Stimulated activated CD4-positive, alpha-beta T cell treated with anti-CD3 and anti-CD28 coated beads, Interleukin-4, amount 100 ng/mL, for 4 hours (primary cell): ENCODE measurements at regions not wholly inside any gene's neighbourhood (a gene's known extent, or its start where the extent isn't known, plus 50 kb on each side); places are given as distances from the start of the nearest gene placed in this dataset.
"Not testable (repeated sequence)": the region's sequence is repeated elsewhere in the genome, so short reads cannot be mapped to it uniquely, and the experiment has no call there.

Source experiments
- DNase-seq, 2 experiments: peaks; one replicate each; pipeline ENCODE4 v3.0.0-alpha.2; 2020

DNA sequence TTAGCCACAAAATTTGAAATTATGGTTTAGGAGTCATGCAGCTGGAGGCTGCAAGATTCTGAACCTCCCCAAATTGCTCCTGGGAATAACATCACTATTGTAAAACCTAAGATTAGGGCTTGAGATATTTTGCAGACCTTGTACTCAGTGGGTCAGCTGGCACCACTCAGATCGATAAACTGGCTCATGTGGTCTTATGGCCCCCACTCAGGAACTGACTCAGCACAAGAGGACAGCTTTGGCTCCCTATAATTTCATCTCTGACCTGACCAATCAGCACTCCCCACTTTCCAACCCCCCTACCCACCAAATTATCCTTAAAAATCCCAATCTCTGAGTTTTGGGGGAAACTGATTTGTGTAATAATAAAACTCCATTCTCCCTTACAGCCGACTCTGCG lies 161.6 kb downstream of the BRMS1L start:
- no peak for DNase-seq

DNA sequence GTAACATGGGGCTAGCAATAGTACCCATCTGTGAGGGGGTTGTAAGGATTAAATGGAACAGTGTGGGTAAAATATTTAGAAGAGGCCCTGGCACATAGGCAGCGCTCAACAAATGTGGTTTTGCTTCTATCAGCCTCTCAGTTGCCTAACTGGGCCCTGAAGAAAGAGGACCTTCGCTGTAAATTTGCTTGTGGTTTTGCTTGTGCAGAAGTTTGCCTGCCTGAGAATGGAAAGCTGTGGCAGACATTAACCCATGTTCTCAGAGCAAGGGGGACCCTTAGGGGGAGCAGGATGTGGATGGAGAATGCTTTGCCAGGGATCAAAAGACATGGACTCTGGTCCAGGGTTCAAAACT lies 160.1 kb downstream of the BRMS1L start:
- no peak for DNase-seq

DNA sequence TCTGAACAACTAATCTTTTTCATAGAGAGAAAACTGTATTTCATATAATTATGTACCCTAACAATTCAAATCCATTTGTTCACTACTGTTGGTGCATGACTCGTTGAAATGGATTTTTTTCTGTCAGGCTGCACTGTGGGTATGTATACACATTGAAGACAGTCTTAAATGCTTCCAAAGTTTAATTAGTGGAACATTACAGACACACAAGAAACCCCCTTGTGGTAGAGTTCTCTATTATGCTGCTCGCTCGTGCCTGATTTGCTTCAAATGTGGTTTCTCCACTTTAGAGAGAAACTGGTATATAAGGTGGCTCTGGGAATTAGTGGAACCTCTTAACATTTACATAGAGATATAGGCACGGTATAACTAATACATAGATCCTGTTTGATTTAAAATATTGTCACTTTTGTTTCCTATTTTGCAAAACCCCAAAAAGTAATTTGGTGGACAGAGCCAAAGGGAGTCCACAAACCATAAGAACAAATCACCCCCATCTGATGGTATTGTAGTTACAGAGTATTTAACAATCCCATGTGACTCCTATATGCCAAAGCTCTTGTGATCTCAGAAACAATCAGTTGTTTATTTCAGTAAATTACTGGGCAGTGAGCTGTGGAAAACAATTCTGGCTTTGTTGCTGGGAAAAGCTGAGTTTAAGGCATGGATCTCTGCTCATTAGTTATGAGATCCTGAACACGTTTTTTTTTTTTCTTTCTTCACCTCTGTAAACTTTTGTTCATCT lies 159.5 kb downstream of the BRMS1L start:
- DNase-seq, result no peak

DNA sequence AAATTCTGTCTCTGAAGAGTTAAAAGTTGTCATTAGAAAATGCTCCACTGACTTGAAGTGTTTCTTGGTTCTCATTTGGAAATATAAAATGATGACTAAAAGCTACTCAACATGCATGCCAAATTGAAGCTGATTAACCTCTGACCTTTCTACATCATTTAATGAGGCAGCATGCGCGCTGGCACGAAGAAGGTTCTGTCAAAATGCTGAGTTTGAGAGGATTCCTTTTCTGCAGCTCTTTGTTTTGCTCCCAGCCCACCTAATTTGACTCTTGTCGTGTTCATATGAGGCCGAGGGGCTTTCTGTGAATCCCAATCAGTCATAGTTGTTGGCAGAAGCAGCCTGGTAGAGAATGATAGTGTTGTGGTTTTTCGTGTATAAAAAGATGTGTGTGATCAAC lies 153.4 kb downstream of the BRMS1L start:
- DNase-seq, result no peak

DNA sequence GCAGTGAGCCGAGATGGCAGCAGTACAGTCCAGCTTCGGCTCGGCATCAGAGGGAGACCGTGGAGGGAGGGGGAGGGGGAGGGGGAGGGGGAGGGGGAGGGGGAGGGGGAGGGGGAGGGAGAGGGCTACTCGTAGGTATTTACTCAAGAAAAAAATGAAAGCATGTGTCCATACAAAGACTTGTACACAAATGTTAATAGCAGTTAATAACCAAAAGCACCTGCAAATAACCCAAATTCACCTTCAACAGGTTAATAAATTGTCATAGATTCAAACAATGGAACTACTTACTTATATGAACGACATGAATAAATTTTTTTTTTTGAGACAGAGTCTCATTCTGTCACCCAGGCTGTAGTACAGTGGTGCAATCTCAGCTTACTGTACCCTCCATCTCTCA lies 152.4 kb downstream of the BRMS1L start:
- DNase-seq, result no peak

DNA sequence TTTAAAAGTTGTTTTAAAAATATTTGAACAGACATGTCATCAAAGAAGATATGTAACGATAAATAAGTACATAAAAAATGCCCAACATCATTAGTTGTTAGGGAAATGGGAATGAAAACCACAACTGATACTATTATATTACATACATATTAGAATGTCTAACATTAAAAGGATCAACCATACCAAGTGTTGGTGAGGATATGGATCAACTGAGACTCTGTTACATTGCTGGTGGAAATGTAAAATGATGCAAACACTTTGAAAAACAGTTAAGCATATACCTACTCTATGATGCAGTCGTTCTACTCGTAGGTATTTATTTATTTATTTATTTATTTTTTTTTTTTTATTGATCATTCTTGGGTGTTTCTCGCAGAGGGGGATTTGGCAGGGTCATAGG lies 149.7 kb downstream of the BRMS1L start:
- no peak for DNase-seq

DNA sequence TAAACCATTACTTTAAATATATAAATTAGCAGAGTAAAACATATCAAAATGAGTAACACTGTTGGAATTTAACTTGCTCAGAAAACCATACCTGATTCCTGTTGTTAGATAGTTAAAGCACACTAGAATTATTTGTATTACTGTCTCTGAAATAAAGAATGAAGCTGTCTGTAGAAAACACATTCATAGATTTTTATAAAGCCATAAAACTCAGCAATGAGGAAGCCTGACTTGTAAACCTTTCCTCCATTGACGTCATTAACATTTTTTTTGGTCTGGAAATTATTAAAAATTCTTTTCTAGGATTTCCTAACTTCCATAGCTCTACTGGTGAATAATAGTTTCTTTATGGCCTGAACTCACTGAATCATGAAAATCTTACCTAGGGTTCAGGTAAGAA lies 147.6 kb downstream of the BRMS1L start:
- DNase-seq, result no peak

DNA sequence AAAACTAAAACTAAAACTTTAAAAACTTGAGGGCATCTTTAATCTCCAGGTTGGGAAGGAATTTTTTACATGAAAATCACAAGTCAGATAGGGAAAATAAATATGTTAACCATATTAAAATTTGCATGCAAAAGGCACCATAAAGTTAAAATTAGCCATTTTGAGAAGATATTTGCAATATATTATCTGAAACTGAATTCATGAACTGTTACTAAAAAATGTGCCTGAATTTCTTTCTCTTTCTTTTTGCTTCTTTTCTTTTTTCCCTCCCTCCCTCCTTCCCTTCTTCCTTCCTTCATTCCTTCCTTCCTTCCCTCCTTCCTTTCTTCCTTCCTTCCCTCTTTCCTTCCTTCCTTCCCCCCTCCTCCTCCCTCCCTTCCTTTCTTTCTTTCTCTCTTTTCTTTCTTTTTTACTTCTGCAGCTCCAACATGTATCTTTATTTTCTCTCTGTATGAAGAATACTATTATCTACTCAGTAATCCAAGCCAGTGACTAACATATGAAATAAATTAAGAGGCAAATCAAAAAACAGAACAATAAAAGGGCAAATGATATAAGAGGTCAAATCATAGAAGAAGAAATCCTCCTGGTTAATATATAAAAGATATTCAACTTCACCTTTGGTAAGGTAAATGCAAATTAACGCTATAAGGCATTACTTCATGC lies 146.0 kb downstream of the BRMS1L start:
- DNase-seq, result no peak

DNA sequence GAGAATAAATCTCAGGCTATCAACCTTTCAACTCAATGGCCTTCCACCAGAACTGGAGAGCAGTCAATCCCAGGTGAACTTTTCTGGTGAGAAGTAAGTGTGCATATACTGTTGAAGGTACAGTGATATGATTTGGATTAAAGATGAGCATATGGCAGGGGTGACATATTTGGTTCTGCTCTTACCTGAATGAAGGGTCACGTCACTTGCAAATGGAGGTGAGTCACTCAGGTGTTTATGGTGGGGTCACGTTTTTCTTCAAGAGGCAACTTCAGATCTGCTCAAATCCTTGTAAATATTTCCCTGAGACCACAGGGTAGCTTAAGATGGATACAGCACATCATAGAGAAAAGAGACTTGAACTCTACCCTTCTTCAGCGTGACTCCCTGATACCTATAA lies 143.2 kb downstream of the BRMS1L start:
- no peak for DNase-seq

DNA sequence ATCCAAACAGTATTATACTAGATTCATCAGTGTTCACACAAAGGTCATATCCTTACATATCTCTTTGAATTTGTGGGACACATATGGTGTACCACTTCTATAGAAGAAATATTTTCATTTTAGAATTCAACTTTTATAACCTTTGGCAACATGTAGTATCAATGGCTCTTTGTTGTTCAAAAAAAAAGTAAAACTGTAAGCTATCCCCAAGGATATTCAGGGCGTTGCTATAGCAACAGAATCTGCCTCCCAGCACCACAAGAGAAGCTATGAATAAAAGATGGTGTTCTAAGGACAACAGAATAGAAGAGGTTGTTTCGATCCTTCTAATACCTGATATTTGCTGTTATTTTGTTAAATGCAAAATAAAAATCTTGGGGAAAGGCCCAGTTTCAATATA lies 139.3 kb downstream of the BRMS1L start:
- no peak for DNase-seq

DNA sequence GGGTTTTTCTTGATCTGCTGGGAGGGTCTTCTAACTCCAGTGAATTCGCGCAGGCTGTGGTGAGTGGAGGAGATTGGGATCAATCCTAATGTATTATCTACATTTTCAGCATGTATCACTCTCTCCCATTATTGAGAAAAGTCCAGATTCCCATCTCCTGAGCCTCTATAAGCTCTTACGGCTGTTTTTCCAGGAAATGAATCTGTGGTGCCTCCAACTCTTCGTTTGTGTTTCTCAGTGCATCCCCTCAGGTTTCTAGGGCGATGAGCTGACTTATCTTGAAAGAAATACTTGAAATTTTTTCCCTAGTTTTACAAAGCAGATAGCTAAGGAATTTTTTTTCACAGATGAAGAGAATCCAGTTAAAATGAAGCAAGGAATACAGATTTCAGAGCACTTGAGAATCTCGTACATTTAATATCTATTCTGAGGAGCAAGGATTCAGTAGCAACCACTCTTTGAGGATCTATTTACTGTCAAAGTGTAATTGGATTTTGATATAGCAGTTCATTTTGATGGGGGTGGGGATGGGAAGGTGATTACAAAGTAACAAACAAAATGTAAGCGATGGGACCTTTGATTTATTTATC lies 138.7 kb downstream of the BRMS1L start:
- no peak for DNase-seq

DNA sequence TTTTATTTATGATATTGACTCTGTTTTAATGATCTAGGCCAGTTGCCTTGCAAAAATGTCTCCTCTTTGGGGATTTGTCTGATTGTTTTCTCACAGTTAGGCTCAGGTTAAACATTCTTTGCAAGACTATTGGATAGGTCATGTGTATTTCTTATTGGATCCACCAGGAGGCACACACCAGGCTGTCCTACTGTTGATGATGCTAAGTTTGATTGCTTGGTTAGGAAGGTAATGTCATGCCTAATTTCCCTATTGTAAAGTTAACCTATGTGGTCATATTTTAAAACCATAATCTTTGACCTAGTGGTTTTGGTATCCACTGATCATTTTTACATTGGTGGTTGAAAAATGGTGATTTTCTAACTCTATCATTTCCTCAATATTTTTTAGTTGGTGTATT lies 137.1 kb downstream of the BRMS1L start:
- DNase-seq, result no peak

DNA sequence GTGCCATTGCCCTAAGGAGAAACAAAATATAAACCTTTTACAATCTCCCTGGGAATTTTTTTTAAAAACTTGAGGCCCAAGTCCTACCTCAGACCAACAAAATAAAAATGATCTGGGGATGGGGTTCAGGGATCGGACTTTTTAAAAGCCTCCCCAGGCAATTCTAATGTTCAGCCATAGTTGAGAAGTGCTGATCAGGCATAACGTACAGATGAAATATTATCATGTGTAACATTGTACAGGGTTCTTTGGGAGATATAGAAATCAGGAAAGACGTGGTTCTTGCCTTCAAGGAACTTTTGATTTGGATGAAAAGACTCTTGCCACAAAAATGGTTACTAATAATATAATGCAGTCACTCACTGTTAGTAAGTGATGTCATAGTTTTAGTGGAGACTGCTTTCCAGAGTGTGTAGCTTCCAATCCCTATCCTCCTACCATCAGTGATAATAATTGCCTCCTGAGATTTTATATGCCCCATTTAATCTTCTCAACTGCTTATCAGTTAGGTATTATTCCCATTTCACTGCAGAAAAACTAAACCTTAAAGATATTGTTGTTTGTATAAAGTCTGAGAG lies 135.6 kb downstream of the BRMS1L start:
- DNase-seq, result no peak

DNA sequence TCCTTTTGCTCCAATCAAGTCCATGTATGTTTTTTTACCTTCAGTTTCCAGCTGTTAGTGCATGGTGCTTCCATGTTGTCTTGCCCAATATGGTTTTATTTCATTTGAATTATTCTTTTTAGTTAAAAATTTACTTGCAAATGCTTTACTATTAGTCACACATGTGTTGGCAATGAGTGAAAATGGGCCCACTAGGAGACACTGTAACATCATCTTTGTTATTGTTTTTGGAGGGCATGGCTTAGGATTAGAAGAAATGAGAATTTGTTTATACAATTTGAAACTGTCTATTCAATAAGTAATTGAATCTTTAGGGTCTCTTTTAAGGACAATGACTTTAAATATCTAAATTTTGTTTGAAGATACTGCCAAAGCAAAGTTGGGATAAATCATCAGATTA lies 133.7 kb downstream of the BRMS1L start:
- no peak for DNase-seq

DNA sequence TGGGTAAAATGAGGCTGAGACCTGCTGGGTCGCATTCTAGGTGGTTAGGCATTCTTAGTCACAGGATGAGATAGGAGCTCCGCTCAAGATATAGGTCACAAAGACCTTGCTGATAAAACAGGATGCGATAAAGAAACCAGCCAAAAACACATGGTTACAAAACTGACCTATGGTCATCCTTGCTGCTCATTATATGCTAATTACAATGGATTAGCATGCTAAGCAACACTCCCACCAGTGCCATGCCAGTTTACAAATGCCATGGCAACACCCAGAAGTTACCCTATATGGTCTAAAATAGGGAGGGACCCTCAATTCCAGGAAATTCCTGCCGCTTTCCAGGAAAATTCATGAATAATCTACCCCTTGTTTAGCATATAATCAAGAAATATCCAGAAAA lies 132.4 kb downstream of the BRMS1L start:
- DNase-seq, result no peak

DNA sequence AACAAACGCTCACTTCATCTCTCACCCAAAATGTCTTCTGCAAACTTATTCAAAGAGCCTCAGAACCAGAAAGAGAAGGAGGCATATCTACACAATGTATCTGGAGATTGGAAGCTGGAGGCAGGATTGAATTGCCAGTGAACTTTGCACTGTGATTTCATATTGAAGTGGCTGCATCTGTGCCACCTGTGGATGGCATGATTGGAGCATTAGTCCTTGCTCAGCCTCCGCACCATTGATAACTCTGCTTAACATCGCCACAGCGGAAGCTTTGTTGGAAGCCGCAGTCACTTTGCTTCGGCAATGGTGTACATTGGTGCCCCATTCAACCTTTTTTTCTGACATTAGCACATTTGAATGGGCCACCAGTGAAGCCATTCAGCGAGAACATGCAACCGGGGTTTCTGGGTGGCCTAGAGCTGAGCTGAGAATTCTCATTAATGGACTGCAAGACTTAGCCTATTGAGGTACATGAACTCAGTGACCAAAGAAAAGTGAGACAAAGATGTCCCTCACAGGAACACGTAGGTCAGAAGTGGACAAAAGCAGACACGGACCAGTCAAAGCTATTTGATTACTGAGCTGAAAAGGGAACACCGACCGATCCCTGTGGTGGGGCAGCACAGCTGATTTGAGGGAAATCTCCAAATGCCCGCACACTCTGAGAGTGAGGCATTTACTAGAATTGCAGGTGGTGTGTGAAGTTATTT lies 130.4 kb downstream of the BRMS1L start:
- no peak for DNase-seq

DNA sequence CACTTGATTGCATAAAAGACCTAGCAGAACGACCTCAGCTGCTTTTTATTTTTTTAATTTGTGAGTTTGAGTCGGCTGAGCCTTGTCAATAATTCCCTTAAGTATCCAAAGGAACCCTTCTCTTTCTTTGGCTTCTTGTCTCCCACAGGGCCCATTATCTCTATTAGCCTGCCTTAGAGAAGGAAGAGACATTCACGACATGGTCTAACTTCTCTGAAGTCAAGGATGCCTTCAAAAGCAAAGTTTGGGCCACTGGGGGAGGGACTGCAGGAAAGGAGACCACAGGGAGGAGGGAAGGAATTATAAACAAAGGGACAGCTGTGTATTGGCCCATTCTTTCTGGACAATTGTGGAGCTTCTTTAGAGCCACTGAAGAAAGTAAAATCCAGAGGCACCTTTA lies 126.4 kb downstream of the BRMS1L start:
- no peak for DNase-seq

DNA sequence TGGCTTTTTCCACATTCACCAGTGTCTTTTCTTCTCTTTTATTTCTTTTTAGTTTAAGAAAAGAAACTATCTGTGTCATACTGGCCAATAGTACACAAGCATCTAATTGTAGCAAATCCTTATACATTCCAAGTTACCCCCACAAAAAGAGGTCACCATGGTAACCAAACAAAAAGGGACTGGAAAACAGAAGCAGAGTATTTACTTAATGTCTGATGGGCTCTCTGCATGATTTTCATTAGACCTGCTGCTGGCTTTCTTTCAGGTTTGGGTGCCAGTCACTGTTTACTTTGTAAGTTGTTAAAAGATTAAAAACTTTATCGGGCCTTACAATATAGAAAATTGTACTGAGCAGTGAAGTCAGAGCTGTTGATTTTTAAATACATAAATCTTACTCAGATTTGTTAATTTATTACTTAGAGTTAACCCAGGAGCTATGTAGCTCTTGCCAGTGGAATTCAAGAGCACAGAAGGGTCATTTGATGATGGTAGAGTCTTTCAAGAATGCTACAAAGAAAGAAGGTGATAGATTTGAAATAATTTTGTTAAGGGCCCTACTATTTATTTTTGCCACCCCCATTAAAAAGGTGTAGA lies 123.9 kb downstream of the BRMS1L start:
- DNase-seq, result no peak

DNA sequence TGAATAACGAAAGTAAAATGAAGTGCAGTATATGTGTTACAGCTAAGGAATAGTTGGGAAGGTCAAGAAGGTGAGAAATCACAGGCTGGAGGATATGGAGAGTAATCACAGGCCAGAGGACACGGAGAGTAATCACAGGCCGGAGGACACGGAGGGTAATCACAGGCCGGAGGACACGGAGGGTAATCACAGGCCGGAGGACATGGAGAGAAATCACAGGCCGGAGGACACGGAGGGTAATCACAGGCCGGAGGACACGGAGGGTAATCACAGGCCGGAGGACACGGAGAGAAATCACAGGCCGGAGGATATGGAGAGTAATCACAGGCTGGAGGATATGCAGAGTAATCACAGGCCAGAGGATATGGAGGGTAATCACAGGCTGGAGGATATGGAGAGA lies 121.8 kb downstream of the BRMS1L start:
- not testable (repeated sequence) for DNase-seq

DNA sequence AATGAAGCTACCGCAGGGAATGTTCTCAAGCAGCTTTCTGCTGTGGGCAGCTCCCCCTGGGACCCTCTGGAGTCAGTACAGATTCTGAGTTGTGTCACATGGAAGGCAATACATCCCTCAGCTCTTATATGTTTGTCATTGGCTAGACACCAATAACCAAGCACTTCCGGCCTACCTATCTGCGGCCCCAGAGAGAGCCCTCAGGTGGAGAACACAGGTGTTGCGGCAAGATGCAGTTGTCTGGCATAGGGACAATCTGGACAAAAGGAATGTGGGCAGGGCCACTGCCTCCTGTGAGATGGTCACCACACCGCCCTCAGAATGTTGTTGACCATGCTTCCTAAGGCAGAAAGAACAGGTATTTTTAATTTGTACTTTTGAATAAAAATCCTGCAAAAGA lies 118.7 kb downstream of the BRMS1L start:
- no peak for DNase-seq

DNA sequence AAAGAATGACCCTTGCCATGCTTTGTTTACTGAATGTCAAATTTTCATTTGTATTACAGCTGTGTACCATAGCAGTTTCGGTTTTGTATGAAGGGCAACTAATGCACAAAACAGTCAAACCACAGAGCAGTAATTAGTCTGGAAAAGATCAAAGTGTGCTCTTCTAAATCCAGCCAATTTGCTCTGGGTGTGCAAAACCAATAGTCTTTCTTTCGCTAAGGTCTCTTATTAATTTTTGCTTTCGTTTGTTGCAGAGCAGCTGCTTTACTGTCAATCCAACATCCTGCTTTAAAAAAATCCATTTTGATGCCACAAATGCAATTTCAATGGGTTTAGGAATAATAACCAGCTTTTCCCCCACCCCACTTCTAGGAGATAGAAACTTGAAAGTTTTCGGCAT lies 114.2 kb downstream of the BRMS1L start:
- no peak for DNase-seq

DNA sequence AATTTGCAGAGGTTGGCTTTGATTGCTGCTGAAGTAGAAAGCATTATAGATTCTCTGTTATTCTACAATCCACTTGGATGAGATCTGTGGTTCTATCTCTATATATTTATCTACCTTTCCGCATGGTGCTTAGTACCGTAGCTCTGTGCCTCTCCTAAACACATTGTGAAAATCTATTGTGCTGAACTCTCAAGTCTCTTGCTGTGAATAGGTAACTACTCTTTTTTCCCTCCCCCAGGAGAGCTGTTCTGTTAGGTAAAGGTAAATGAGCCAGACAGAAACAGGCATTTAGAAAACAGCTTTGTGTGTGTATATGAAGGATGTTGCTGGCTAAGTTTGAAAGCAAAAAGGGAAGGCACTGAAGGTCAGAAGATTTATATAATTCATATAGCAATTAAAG lies 112.6 kb downstream of the BRMS1L start:
- DNase-seq, result no peak

DNA sequence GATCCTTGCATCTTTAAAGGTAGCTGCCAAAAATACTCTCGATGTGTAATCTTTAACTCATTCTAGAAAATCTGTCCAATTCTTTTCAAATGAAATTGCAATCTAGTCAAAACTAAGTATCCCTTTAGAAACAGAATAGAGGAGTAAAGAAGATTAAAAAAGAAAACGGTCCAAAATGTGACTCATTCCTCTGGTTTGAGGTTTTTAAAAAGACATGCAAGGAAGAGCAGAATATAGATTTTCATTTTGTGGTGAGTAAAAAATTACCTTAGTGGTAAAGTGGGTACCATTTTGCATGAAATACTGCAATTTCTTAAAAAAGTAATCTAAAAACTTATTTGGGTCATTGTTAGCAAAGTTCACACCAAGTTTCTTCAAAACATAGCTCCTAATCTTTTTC lies 108.4 kb downstream of the BRMS1L start:
- no peak for DNase-seq
